Astrocyte (in vitro differentiated cells and primary cell): ENCODE measurements at regions not wholly inside any gene's neighbourhood (a gene's known extent, or its start where the extent isn't known, plus 50 kb on each side); places are given as distances from the start of the nearest gene placed in this dataset.
A peak's percentile ranks its signal among the peaks of the same experiment; 100 is the strongest.

Experiments used
- DNase-seq: peaks from one replicate; pipeline ENCODE4 v3.0.0-alpha.2; 2010; ENCODE audit warnings: low read depth
- FAIRE-seq: peaks from 2 replicates; lab custom pipeline; 2011; peaks lifted over from hg19 to GRCh38; lab: Jason Lieb, UNC
- H2AFZ ChIP-seq: 2 replicates; pipeline ENCODE4 v1.6.0; 2012; ENCODE audit warnings: low read depth, low read length, inconsistent platforms
- H3K27ac ChIP-seq: 2 replicates; pipeline ENCODE4 v1.5.1; 2011; ENCODE audit warnings: low read depth, low read length, inconsistent platforms
- H3K27me3 ChIP-seq: 2 replicates; pipeline ENCODE4 v1.6.0; 2011; ENCODE audit warnings: low read length, inconsistent platforms; ENCODE audit not compliant: insufficient read depth
- H3K36me3 ChIP-seq: 2 replicates; pipeline ENCODE4 v1.5.1; 2011; ENCODE audit warnings: low read length, inconsistent platforms; ENCODE audit not compliant: insufficient read depth
- H3K4me1 ChIP-seq: 2 replicates; pipeline ENCODE4 v1.5.1; 2011; ENCODE audit warnings: low read length, inconsistent platforms; ENCODE audit not compliant: insufficient read depth
- H3K4me2 ChIP-seq: 2 replicates; pipeline ENCODE4 v1.6.0; 2012; ENCODE audit warnings: low read length, inconsistent platforms
- H3K4me3 ChIP-seq: 2 replicates; pipeline ENCODE4 v1.5.1; 2011; ENCODE audit warnings: low read depth, mild to moderate bottlenecking, low read length, inconsistent platforms; ENCODE audit not compliant: insufficient read depth
- H3K79me2 ChIP-seq: 2 replicates; pipeline ENCODE4 v1.6.0; 2012; ENCODE audit warnings: mild to moderate bottlenecking, low read length, inconsistent platforms; ENCODE audit not compliant: insufficient read depth
- H3K9ac ChIP-seq: 2 replicates; pipeline ENCODE4 v1.6.0; 2012; ENCODE audit warnings: mild to moderate bottlenecking, low read length, inconsistent platforms
- H3K9me3 ChIP-seq: 2 replicates; pipeline ENCODE4 v1.5.1; 2012; ENCODE audit warnings: low read depth, mild to moderate bottlenecking, low read length, inconsistent platforms; ENCODE audit not compliant: insufficient read depth
- H4K20me1 ChIP-seq: 2 replicates; pipeline ENCODE4 v1.6.0; 2012; ENCODE audit warnings: low read length, inconsistent platforms; ENCODE audit not compliant: insufficient read depth
- H3K27ac Mint-ChIP-seq: one replicate; pipeline ENCODE4 v1.8.0; 2021; ENCODE audit warnings: mild to moderate bottlenecking, mixed read lengths; ENCODE audit not compliant: unreplicated experiment
- H3K27me3 Mint-ChIP-seq: one replicate; pipeline ENCODE4 v1.8.0; 2021; ENCODE audit warnings: low read depth, mixed read lengths; ENCODE audit not compliant: unreplicated experiment
- H3K36me3 Mint-ChIP-seq: one replicate; pipeline ENCODE4 v1.8.0; 2021; ENCODE audit warnings: low read depth, mixed read lengths; ENCODE audit not compliant: unreplicated experiment
- H3K4me1 Mint-ChIP-seq: one replicate; pipeline ENCODE4 v1.8.0; 2021; ENCODE audit warnings: low read depth, mixed read lengths; ENCODE audit not compliant: unreplicated experiment
- H3K4me3 Mint-ChIP-seq: one replicate; pipeline ENCODE4 v1.8.0; 2021; ENCODE audit warnings: mild to moderate bottlenecking, moderate library complexity, mixed read lengths; ENCODE audit not compliant: unreplicated experiment
- H3K9me3 Mint-ChIP-seq: one replicate; pipeline ENCODE4 v1.8.0; 2021; ENCODE audit warnings: mild to moderate bottlenecking, mixed read lengths; ENCODE audit not compliant: unreplicated experiment
- EZH2 ChIP-seq: IDR thresholded peaks from 2 replicates; pipeline ENCODE4 v1.6.1; 2012; ENCODE audit warnings: mild to moderate bottlenecking, low read length, inconsistent platforms; ENCODE audit not compliant: insufficient read depth
- TF ChIP-seq, protein P1 (sequence below): IDR thresholded peaks from 2 replicates; pipeline ENCODE4 v1.5.1; 2011; ENCODE audit warnings: low read depth, mild to moderate bottlenecking, inconsistent platforms, low read length, moderate library complexity; ENCODE audit not compliant: insufficient read depth

GRCh38 chr14:83289896-83290295, 1756.2 kb upstream of the SEL1L start:
- peak overlapping the region; percentile 87 for H3K27ac Mint-ChIP-seq
- DNase-seq = no peak

DNA sequence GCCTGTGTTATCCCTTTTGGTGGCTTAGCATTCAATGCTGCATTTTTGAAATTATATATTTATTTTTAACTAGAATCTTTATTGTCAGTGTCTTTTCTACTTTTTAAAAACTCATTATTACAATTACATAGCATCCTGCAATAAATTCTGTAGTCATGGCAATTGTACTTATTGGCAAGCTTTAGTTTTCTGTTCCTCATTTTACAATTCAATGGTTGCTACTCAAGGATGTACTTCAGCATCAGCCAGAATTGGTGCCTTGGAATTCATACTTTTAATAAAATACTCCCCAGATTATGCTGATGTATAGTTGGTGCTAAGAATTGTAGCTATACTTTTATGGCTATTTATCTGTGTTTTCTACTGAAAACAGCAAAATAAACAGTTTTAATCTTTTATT, 1756.8 kb upstream of the SEL1L start:
- Mint-ChIP-seq H3K9me3 (no peaks in the 10 kb centered on the region), H3K4me3 (no peak overlapping the region), H3K27me3 (no peaks in the 10 kb centered on the region), H3K27ac (no peak overlapping the region), H3K4me1 (peaks cover 20% of the 10 kb centered on the region), H3K36me3 (no peaks in the 10 kb centered on the region)
- H3K79me2 ChIP-seq = no peaks in the 10 kb centered on the region
- H4K20me1 ChIP-seq = no peaks in the 10 kb centered on the region
- no peak for DNase-seq
- H3K9ac ChIP-seq = no peak overlapping the region
- no peaks in the 10 kb centered on the region for H3K36me3 ChIP-seq
- H3K4me2 ChIP-seq = no peak overlapping the region
- no peak overlapping the region for H3K27ac ChIP-seq
- FAIRE-seq = no peak
- no peaks in the 10 kb centered on the region for H3K4me1 ChIP-seq
- H3K4me3 ChIP-seq = no peak overlapping the region
- no peak overlapping the region for H2AFZ ChIP-seq
- H3K9me3 ChIP-seq = no peaks in the 10 kb centered on the region
- TF ChIP-seq EZH2 = no peak
- TF ChIP-seq, protein P1, sequence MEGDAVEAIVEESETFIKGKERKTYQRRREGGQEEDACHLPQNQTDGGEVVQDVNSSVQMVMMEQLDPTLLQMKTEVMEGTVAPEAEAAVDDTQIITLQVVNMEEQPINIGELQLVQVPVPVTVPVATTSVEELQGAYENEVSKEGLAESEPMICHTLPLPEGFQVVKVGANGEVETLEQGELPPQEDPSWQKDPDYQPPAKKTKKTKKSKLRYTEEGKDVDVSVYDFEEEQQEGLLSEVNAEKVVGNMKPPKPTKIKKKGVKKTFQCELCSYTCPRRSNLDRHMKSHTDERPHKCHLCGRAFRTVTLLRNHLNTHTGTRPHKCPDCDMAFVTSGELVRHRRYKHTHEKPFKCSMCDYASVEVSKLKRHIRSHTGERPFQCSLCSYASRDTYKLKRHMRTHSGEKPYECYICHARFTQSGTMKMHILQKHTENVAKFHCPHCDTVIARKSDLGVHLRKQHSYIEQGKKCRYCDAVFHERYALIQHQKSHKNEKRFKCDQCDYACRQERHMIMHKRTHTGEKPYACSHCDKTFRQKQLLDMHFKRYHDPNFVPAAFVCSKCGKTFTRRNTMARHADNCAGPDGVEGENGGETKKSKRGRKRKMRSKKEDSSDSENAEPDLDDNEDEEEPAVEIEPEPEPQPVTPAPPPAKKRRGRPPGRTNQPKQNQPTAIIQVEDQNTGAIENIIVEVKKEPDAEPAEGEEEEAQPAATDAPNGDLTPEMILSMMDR = no peak
- no peaks in the 10 kb centered on the region for H3K27me3 ChIP-seq

More at GRCh38 chr14:83289896-83290295, 1756.2 kb upstream of the SEL1L start:
- Histone ChIP-seq H3K4me2 (no peak overlapping the region), H2AFZ (no peak overlapping the region), H3K4me3 (no peak overlapping the region), H4K20me1 (no peaks in the 10 kb centered on the region), H3K36me3 (no peaks in the 10 kb centered on the region), H3K9me3 (no peaks in the 10 kb centered on the region), H3K27ac (no peak overlapping the region), H3K27me3 (no peaks in the 10 kb centered on the region), H3K4me1 (no peaks in the 10 kb centered on the region), H3K9ac (no peak overlapping the region), H3K79me2 (no peaks in the 10 kb centered on the region)
- FAIRE-seq = no peak
- TF ChIP-seq EZH2 = no peak
- TF ChIP-seq, protein P1 = no peak
- H3K4me3 Mint-ChIP-seq = no peak overlapping the region
- H3K36me3 Mint-ChIP-seq = no peaks in the 10 kb centered on the region
- H3K4me1 Mint-ChIP-seq = peaks cover 14% of the 10 kb centered on the region
- H3K9me3 Mint-ChIP-seq = no peaks in the 10 kb centered on the region
- no peaks in the 10 kb centered on the region for H3K27me3 Mint-ChIP-seq

DNA sequence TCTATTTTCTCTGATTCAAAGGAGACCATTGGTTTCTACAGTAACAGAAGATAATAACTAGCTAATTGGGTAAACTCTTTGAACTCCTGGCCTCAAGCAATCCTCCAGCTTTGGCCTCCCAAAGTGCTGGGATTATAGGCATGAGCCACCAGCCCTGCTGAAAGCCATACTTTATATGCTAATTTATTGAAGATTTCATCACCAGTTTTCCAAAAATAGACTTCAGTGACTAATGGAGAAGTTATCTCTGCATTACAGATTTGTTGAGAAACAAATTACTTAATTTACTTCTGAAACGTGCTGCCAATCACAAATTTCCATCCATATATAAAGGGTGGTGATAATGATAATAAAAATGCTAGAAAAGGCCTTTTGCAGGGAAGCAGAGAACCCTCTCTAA, 1758.1 kb upstream of the SEL1L start:
- H2AFZ ChIP-seq = no peak overlapping the region
- TF ChIP-seq, protein P1 = no peak
- TF ChIP-seq EZH2 = no peak
- FAIRE-seq (no peak), DNase-seq (no peak)
- Mint-ChIP-seq H3K4me1 (peaks cover 20% of the 10 kb centered on the region), H3K4me3 (no peak overlapping the region), H3K36me3 (no peaks in the 10 kb centered on the region), H3K27me3 (no peaks in the 10 kb centered on the region), H3K27ac (no peak overlapping the region), H3K9me3 (no peaks in the 10 kb centered on the region)
- H3K27ac ChIP-seq = no peak overlapping the region
- H4K20me1 ChIP-seq = no peaks in the 10 kb centered on the region
- no peak overlapping the region for H3K4me3 ChIP-seq
- H3K27me3 ChIP-seq = no peaks in the 10 kb centered on the region
- no peak overlapping the region for H3K4me2 ChIP-seq
- no peaks in the 10 kb centered on the region for H3K36me3 ChIP-seq
- no peaks in the 10 kb centered on the region for H3K79me2 ChIP-seq
- no peaks in the 10 kb centered on the region for H3K9me3 ChIP-seq
- H3K4me1 ChIP-seq = no peaks in the 10 kb centered on the region
- no peak overlapping the region for H3K9ac ChIP-seq
